IMR-90 (cell line): ENCODE measurements at regions not wholly inside any gene's neighbourhood (a gene's known extent, or its start where the extent isn't known, plus 50 kb on each side); places are given as distances from the start of the nearest gene placed in this dataset.

Experiments used
- CTCF ChIP-seq: conservative IDR thresholded peaks from 2 replicates; pipeline ENCODE4 v1.5.1; 2012; ENCODE audit warnings: mild to moderate bottlenecking, low read depth, low read length, improper control_type of control experiment
- POLR2A ChIP-seq: IDR thresholded peaks from 2 replicates; pipeline ENCODE4 v1.6.1; 2012; ENCODE audit warnings: mild to moderate bottlenecking, low read depth, low read length

GRCh38 chr10:55305285-55305684, 504.3 kb upstream of the PCDH15 start:
- TF ChIP-seq CTCF (no peak), POLR2A (no peak)
